ENCODE measurements at regions not wholly inside any gene's neighbourhood (a gene's known extent, or its start where the extent isn't known, plus 50 kb on each side); places are given as distances from the start of the nearest gene placed in this dataset.

DNA sequence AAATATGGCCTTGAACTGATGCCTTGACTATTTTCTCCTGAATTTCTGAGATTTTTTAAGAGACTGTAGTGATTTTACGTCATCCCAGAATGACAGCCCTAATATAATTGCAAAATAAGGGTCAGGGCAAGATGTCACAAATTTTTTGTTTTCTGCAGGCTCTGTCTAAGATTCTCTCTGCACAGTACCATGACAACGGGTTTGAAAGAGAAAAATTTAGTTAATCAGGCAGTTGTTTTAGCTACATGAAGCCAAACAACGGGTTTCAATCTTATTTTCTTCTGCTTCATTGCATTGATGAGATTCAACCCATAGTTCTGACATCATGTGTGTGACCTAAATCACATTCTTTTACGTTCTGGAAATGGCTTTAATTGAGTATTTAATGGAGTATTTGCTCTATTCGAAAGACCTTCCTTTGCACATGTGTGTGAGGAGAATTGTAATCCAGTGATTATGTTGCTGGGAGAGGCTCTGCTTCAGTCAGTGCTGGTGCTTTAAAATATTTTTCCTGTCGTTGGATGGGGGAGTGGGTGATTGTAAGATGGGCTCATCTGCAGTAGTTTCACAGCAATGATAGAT, 118.0 kb upstream of the RHOBTB1 start:
- no peak for DNase-seq (ENCODE audit: low spot score)
- in situ Hi-C loops (cut with MboI; ENCODE audit: low sequenced_read_pairs, unreplicated experiment), result no loop called here
- TF ChIP-seq, protein P1, sequence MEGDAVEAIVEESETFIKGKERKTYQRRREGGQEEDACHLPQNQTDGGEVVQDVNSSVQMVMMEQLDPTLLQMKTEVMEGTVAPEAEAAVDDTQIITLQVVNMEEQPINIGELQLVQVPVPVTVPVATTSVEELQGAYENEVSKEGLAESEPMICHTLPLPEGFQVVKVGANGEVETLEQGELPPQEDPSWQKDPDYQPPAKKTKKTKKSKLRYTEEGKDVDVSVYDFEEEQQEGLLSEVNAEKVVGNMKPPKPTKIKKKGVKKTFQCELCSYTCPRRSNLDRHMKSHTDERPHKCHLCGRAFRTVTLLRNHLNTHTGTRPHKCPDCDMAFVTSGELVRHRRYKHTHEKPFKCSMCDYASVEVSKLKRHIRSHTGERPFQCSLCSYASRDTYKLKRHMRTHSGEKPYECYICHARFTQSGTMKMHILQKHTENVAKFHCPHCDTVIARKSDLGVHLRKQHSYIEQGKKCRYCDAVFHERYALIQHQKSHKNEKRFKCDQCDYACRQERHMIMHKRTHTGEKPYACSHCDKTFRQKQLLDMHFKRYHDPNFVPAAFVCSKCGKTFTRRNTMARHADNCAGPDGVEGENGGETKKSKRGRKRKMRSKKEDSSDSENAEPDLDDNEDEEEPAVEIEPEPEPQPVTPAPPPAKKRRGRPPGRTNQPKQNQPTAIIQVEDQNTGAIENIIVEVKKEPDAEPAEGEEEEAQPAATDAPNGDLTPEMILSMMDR (IDR thresholded peaks at IDR 0.05; ENCODE audit: borderline replicate concordance, control extremely low read depth, extremely low read depth, insufficient read depth, missing control alignments), result no peak

DNA sequence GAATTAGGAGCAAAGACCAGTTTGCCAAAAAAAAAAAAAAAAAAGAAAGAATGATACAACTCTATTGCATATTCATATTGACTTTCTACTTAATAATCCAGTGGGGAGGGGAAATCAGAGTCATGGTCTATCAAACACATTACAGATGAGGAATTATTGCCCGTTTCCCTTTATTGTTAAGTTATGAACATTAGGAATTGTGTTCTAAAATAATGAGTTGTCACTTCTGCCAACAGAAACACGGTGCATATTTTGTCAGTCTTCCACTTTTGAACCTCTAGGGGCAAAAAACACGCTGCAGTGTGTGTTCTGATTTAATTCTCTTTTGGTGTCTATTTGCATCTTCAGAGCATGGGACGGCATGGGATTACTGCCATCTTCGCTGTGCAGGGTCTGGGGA, 115.7 kb upstream of the RHOBTB1 start:
- in situ Hi-C loops (cut with MboI; ENCODE audit: low sequenced_read_pairs, unreplicated experiment), result no loop called here
- TF ChIP-seq, protein P1 (IDR thresholded peaks at IDR 0.05; ENCODE audit: borderline replicate concordance, control extremely low read depth, extremely low read depth, insufficient read depth, missing control alignments), result no peak

DNA sequence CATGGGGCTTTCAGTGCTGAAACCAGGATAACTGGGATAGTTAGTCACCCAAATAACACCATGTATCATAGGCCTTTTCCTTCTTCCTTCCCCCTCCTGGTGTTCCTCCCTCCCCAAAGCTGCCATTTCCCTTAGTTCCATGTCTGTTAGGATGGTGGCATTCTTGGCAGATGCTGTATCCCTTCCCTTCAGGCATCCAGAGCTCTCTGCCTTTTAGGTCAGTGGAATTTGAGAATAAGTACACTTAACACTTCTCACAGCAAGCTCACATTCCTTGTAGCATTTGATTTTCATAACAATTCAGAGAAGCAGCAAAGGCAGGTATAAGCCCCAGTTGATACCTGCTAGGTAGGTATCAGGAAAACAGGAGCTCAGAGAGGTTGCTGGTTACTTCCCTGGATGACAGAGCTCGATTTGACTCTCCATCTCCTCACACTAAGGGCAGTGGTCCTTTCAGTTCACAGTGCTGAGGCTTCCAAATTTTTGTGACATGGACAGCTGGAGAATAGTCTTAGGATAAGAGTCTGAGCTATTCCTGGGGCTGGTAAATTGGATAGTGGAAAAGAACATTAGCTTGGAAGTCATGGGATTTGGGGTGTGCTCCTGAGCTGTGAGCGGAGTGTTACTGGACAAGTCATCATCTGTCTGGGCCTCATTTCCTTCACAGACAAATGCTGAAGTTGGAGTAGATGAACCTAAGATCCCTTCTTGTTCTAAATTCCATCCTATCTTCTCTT, 108.7 kb upstream of the RHOBTB1 start:
- in situ Hi-C loops (cut with MboI; ENCODE audit: low sequenced_read_pairs, unreplicated experiment), result no loop called here
- TF ChIP-seq, protein P1 (IDR thresholded peaks at IDR 0.05; ENCODE audit: borderline replicate concordance, control extremely low read depth, extremely low read depth, insufficient read depth, missing control alignments), result no peak
- DNase-seq (ENCODE audit: low spot score), result no peak

More for the DNA sequence above, 115.7 kb upstream of the RHOBTB1 start:
- DNase-seq (ENCODE audit: low spot score), result no peak

DNA sequence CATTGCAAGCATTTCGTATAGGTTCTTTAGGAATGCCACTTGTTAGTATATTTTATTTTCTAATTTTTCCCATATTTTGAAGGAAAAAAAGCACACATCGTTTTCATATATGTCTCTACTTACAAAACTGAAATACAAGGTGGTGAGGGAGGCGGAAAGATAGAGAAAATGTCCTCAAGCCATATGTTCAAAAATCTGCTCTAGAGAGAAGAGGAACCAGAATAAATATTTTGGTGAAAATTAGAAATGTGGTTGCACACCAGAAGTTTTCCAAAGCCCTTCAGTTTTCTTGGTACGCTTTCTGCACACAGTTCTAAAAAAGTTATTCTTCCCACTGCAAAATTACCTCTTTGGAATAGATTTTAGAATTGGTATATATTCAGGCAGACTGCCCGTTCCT, 107.4 kb upstream of the RHOBTB1 start:
- TF ChIP-seq, protein P1 (IDR thresholded peaks at IDR 0.05; ENCODE audit: borderline replicate concordance, control extremely low read depth, extremely low read depth, insufficient read depth, missing control alignments), result no peak
- no peak for DNase-seq (ENCODE audit: low spot score)
- in situ Hi-C loops (cut with MboI; ENCODE audit: low sequenced_read_pairs, unreplicated experiment), result no loop called here

DNA sequence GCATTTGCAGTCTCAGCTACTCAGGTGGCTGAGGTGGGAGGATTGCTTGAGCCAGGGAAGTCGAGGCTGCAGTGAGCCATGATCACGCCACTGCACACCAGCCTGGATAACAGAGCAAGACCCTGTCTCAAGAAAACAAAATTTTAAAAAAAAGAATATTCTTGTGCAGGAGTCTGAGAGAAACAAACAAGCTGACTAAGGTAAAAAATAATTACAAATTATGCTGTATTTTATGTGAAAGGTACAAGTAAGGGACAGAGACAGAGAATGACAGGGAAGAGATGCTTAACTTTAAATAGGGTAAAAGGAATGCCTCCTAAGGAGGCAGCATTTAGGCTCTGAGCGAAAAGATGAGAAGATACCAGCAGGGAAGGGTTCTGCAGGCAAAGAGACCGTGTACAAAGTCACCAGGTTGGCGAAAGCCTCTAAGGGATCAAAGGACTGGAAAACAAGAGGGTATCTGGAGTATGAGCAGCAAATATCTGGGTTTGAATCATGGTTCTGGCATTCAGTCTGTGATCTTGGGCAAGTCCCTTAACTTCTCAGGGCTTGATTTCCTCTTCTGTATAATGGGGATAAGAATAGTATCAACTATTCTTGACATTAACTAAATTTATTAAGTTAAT, 106.2 kb upstream of the RHOBTB1 start:
- TF ChIP-seq, protein P1 (IDR thresholded peaks at IDR 0.05; ENCODE audit: borderline replicate concordance, control extremely low read depth, extremely low read depth, insufficient read depth, missing control alignments), result no peak
- no peak for DNase-seq (ENCODE audit: low spot score)
- in situ Hi-C loops (cut with MboI; ENCODE audit: low sequenced_read_pairs, unreplicated experiment), result no loop called here

DNA sequence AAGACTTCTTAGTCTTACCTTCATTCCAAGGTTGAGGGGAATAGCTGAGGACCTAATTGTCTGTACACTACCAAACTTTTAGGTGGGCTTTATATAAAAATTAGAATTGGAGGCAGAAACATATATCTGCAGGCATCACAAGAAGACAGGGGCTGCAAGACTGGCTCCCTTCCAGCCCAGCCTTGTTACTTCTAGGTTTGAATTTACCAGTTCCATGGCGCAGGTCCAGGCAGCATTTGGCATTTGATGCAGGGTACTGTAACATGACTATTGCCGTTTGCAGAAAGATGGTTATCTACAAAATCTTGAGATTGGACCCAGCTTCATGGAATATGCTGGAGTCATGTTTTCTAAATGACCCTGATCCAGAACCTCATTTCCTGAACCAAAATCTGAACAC, 105.4 kb upstream of the RHOBTB1 start:
- DNase-seq (ENCODE audit: low spot score), result no peak
- in situ Hi-C loops (cut with MboI; ENCODE audit: low sequenced_read_pairs, unreplicated experiment), result no loop called here
- TF ChIP-seq, protein P1 (IDR thresholded peaks at IDR 0.05; ENCODE audit: borderline replicate concordance, control extremely low read depth, extremely low read depth, insufficient read depth, missing control alignments), result no peak
